PC-3 (cell line): ENCODE measurements at regions not wholly inside any gene's neighbourhood (a gene's known extent, or its start where the extent isn't known, plus 50 kb on each side); places are given as distances from the start of the nearest gene placed in this dataset.

ENCODE experiments used
- ATAC-seq: fragments of 200-7000 bp; cut with Tn5 transposase; 2 replicates; pipeline ENCODE4 v1.9.1; 2020; ENCODE audit warnings: mild to moderate bottlenecking, moderate library complexity
- BruUV-seq: library from RNA; stranded (reverse); fragments of 400-500 nt; replicated peaks from 2 replicates; lab custom pipeline; 2021; lab: Mats Ljungman, UMichigan
- CTCF ChIA-PET: fragments of 300-600 bp; sonication (Branson Sonifier 250); formaldehyde crosslinking; loops from one replicate; lab custom pipeline; 2022; ENCODE audit warnings: antibody characterized with exemption; lab: Charles Lee
- POLR2A ChIA-PET: fragments of 300-600 bp; sonication (Branson Sonifier 250); formaldehyde crosslinking; loops from one replicate; lab custom pipeline; 2022; ENCODE audit warnings: antibody characterized with exemption; ENCODE audit not compliant: unreplicated experiment; lab: Charles Lee
- DNase-seq: peaks from one replicate; pipeline ENCODE4 v3.0.0-alpha.2; 2015
- H2AFZ ChIP-seq: fragments of 300-600 bp; sonication (generic); 2 replicates; pipeline ENCODE4 v1.6.0; 2016; ENCODE audit warnings: antibody characterized with exemption, low read length
- H3F3A ChIP-seq: fragments of 300-600 bp; sonication (generic); one replicate; pipeline ENCODE4 v1.6.0; 2017; ENCODE audit warnings: antibody characterized with exemption, low read length, control low read depth, mild to moderate bottlenecking; ENCODE audit not compliant: unreplicated experiment
- H3K27ac ChIP-seq: fragments of 300-600 bp; sonication (generic); 2 replicates; pipeline ENCODE4 v1.5.1; 2016; ENCODE audit warnings: mild to moderate bottlenecking, low read length
- H3K27me3 ChIP-seq: fragments of 300-600 bp; sonication (generic); 2 replicates; pipeline ENCODE4 v1.6.1; 2016; ENCODE audit warnings: low read length, mixed read lengths
- H3K36me3 ChIP-seq: fragments of 300-600 bp; sonication (generic); 2 replicates; pipeline ENCODE4 v1.6.1; 2016; ENCODE audit warnings: low read depth, mixed run types, low read length, mixed read lengths
- H3K4me1 ChIP-seq: fragments of 300-600 bp; sonication (generic); 2 replicates; pipeline ENCODE4 v1.5.1; 2016; ENCODE audit warnings: low read length; ENCODE audit not compliant: insufficient read depth
- H3K4me2 ChIP-seq: fragments of 300-600 bp; sonication (generic); 2 replicates; pipeline ENCODE4 v1.6.0; 2016; ENCODE audit warnings: low read length
- H3K4me3 ChIP-seq: fragments of 300-600 bp; sonication (generic); 2 replicates; pipeline ENCODE4 v1.5.1; 2016; ENCODE audit warnings: mild to moderate bottlenecking, low read length, mixed read lengths
- H3K79me2 ChIP-seq: fragments of 300-600 bp; sonication (generic); 2 replicates; pipeline ENCODE4 v1.6.1; 2017; ENCODE audit warnings: low read length, mixed read lengths
- H3K9ac ChIP-seq: fragments of 300-600 bp; sonication (generic); 2 replicates; pipeline ENCODE4 v1.6.0; 2016; ENCODE audit warnings: mild to moderate bottlenecking, low read length
- H3K9me2 ChIP-seq: fragments of 300-600 bp; sonication (generic); replicated peaks from 2 replicates; pipeline ENCODE4 v1.6.1; 2016; ENCODE audit warnings: mixed run types, low read length, mixed read lengths
- H3K9me3 ChIP-seq: fragments of 300-600 bp; sonication (generic); 2 replicates; pipeline ENCODE4 v1.6.1; 2016; ENCODE audit warnings: low read length, mixed read lengths
- H4K20me1 ChIP-seq: fragments of 300-600 bp; sonication (generic); 2 replicates; pipeline ENCODE4 v1.6.1; 2016; ENCODE audit warnings: low read length, mixed read lengths
- EZH2 ChIP-seq: fragments of 300-600 bp; sonication (generic); IDR thresholded peaks from one replicate; pipeline ENCODE4 v1.6.1; 2017; ENCODE audit warnings: antibody characterized with exemption, mild to moderate bottlenecking, low read length; ENCODE audit not compliant: unreplicated experiment
- EZH2phosphoT487 ChIP-seq: fragments of 300-600 bp; sonication (generic); IDR thresholded peaks from 2 replicates; pipeline ENCODE4 v1.6.1; 2018; ENCODE audit warnings: mild to moderate bottlenecking, antibody characterized with exemption, low read length, borderline replicate concordance
- intact Hi-C: fragments of 100-400 bp; cut with micrococcal nuclease; formaldehyde crosslinking; loops from 2 replicates; pipeline ENCODE4 v1.9.0; 2023
- TF ChIP-seq, protein P1 (sequence below): fragments of 300-600 bp; sonication (generic); conservative IDR thresholded peaks from 2 replicates; pipeline ENCODE4 v1.5.1; 2017; ENCODE audit warnings: antibody characterized with exemption, low read depth, mild to moderate bottlenecking, low read length

DNA sequence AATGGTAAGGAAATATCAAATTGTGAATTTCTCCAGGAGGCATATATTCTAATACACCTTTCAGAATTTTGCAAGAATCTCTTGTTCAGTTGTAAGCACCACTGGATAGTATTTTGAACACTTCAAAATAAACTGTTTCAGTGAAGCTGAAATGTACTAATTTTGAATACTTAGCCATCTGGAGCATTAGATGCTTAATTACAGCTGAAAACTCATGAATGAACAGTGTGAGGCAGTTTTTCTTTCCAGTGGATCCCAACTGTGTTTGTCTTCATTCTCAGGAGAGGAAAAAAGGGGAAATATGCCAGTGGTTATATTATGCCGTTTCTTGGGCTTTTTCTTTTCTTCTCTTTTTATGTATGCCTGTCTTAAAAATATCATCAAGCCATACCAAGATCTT, 306.0 kb upstream of the SEMA6A start:
- ATAC-seq: no peak
- Histone ChIP-seq H4K20me1 (no peaks in the 10 kb centered on the region), H3K27me3 (no peaks in the 10 kb centered on the region), H2AFZ (no peak overlapping the region), H3F3A (no peaks in the 10 kb centered on the region), H3K9me2 (no peaks in the 10 kb centered on the region), H3K9ac (no peak overlapping the region), H3K4me1 (no peaks in the 10 kb centered on the region), H3K27ac (no peak overlapping the region), H3K9me3 (no peaks in the 10 kb centered on the region), H3K4me3 (no peak overlapping the region), H3K36me3 (no peaks in the 10 kb centered on the region), H3K79me2 (no peaks in the 10 kb centered on the region), H3K4me2 (no peak overlapping the region)
- no peak for DNase-seq
- TF ChIP-seq EZH2 (no peak), EZH2phosphoT487 (no peak)
- TF ChIP-seq, protein P1, sequence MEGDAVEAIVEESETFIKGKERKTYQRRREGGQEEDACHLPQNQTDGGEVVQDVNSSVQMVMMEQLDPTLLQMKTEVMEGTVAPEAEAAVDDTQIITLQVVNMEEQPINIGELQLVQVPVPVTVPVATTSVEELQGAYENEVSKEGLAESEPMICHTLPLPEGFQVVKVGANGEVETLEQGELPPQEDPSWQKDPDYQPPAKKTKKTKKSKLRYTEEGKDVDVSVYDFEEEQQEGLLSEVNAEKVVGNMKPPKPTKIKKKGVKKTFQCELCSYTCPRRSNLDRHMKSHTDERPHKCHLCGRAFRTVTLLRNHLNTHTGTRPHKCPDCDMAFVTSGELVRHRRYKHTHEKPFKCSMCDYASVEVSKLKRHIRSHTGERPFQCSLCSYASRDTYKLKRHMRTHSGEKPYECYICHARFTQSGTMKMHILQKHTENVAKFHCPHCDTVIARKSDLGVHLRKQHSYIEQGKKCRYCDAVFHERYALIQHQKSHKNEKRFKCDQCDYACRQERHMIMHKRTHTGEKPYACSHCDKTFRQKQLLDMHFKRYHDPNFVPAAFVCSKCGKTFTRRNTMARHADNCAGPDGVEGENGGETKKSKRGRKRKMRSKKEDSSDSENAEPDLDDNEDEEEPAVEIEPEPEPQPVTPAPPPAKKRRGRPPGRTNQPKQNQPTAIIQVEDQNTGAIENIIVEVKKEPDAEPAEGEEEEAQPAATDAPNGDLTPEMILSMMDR: no peak
- ChIA-PET CTCF (no interaction called here), POLR2A (no interaction called here)
- BruUV-seq: no TSS peak
- intact Hi-C loops: no loop called here

- H3K27ac ChIP-seq: no peak overlapping the region
- ATAC-seq (no peak), DNase-seq (no peak)
- H4K20me1 ChIP-seq: no peaks in the 10 kb centered on the region
- TF ChIP-seq, protein P1: no peak
- no peak for TF ChIP-seq EZH2
- no peak for TF ChIP-seq EZH2phosphoT487
- no peaks in the 10 kb centered on the region for H3K79me2 ChIP-seq
- no peaks in the 10 kb centered on the region for H3F3A ChIP-seq
- BruUV-seq: no TSS peak
- intact Hi-C loops: no loop called here
- H3K4me1 ChIP-seq: no peaks in the 10 kb centered on the region
- no peaks in the 10 kb centered on the region for H3K9me2 ChIP-seq
- H3K9me3 ChIP-seq: no peaks in the 10 kb centered on the region
- H3K36me3 ChIP-seq: no peaks in the 10 kb centered on the region
- POLR2A ChIA-PET: no interaction called here
- CTCF ChIA-PET: no interaction called here
- no peak overlapping the region for H3K4me3 ChIP-seq
- H2AFZ ChIP-seq: no peak overlapping the region
- H3K27me3 ChIP-seq: no peaks in the 10 kb centered on the region
- no peak overlapping the region for H3K4me2 ChIP-seq
- no peak overlapping the region for H3K9ac ChIP-seq
These were observed 305.5 kb upstream of the SEMA6A start for GRCh38 chr5:116880150-116880549.

GRCh38 chr5:116876240-116876840, 301.7 kb upstream of the SEMA6A start:
- TF ChIP-seq, protein P1: no peak
- TF ChIP-seq EZH2 (no peak), EZH2phosphoT487 (no peak)
- Histone ChIP-seq H3K9me2 (no peaks in the 10 kb centered on the region), H3K9ac (no peak overlapping the region), H3K9me3 (no peaks in the 10 kb centered on the region), H3F3A (no peaks in the 10 kb centered on the region), H3K79me2 (no peaks in the 10 kb centered on the region), H3K27me3 (no peaks in the 10 kb centered on the region), H3K4me1 (no peaks in the 10 kb centered on the region), H3K4me3 (no peak overlapping the region), H3K27ac (no peak overlapping the region), H2AFZ (no peak overlapping the region), H4K20me1 (no peaks in the 10 kb centered on the region), H3K4me2 (no peak overlapping the region), H3K36me3 (no peaks in the 10 kb centered on the region)
- BruUV-seq: no TSS peak
- DNase-seq (no peak), ATAC-seq (no peak)
- intact Hi-C loops: no loop called here
- ChIA-PET POLR2A (no interaction called here), CTCF (no interaction called here)
